ENCODE measurements at regions not wholly inside any gene's neighbourhood (a gene's known extent, or its start where the extent isn't known, plus 50 kb on each side); places are given as distances from the start of the nearest gene placed in this dataset.

GRCh38 chr15:95498961-95499360 is 831.5 kb upstream of the NR2F2 start:
- TF ChIP-seq EZH2 (IDR thresholded peaks at IDR 0.05; ENCODE audit: insufficient read depth, poor library complexity, severe bottlenecking) (no peak), EZH2phosphoT487 (IDR thresholded peaks at IDR 0.05; ENCODE audit: insufficient read depth, low read depth) (no peak)

All from GM23248 (cell line).